HUES48 (cell line): ENCODE measurements at regions not wholly inside any gene's neighbourhood (a gene's known extent, or its start where the extent isn't known, plus 50 kb on each side); places are given as distances from the start of the nearest gene placed in this dataset.
"Not testable (repeated sequence)": the region's sequence is repeated elsewhere in the genome, so short reads cannot be mapped to it uniquely, and the experiment has no call there.

Experiments used
- H3K27ac ChIP-seq: one replicate; pipeline ENCODE4 v1.7.0; 2013; ENCODE audit warnings: low read depth, low read length, inconsistent platforms
- H3K27me3 ChIP-seq: 2 replicates; pipeline ENCODE4 v1.6.1; 2013; ENCODE audit warnings: mild to moderate bottlenecking, low read length; ENCODE audit not compliant: control insufficient read depth, insufficient read depth
- H3K36me3 ChIP-seq: 2 replicates; pipeline ENCODE4 v1.6.1; 2013; ENCODE audit warnings: low read length; ENCODE audit not compliant: control insufficient read depth, insufficient read depth
- H3K4me1 ChIP-seq: 2 replicates; pipeline ENCODE4 v1.6.1; 2013; ENCODE audit warnings: mild to moderate bottlenecking, low read length; ENCODE audit not compliant: control insufficient read depth, insufficient read depth
- H3K4me3 ChIP-seq: 2 replicates; pipeline ENCODE4 v1.5.1; 2013; ENCODE audit warnings: mild to moderate bottlenecking, low read depth, low read length
- H3K9ac ChIP-seq: 2 replicates; pipeline ENCODE4 v1.6.1; 2013; ENCODE audit warnings: mild to moderate bottlenecking, low read depth, low read length, moderate library complexity
- H3K9me3 ChIP-seq: 2 replicates; pipeline ENCODE4 v1.6.1; 2013; ENCODE audit warnings: low read length; ENCODE audit not compliant: control insufficient read depth, insufficient read depth

DNA sequence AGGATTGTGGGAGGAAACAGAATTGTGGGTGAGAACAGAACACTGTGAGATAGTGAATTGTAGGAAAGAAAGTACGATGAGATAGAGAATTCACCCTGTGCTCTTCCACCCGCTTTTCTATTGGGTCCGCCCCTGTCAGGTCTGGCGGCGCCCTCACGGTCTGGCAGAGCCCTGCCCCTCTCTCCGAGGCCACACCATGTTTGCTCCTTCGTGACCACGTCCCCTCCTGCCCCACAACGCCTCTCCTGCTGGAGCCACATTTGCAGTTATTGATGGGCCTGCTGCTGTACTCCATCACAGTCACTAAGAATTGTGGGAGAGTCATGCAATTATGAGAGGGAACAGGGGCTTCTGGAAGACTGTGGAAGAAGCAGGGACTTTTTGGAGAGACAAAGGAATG lies 473.1 kb downstream of the KLF12 start:
- no peak overlapping the region for H3K9ac ChIP-seq
- H3K27ac ChIP-seq, result no peak overlapping the region
- H3K4me3 ChIP-seq, result no peak overlapping the region
- H3K4me1 ChIP-seq, result no peaks in the 10 kb centered on the region
- no peaks in the 10 kb centered on the region for H3K9me3 ChIP-seq
- no peaks in the 10 kb centered on the region for H3K36me3 ChIP-seq
- no peaks in the 10 kb centered on the region for H3K27me3 ChIP-seq

DNA sequence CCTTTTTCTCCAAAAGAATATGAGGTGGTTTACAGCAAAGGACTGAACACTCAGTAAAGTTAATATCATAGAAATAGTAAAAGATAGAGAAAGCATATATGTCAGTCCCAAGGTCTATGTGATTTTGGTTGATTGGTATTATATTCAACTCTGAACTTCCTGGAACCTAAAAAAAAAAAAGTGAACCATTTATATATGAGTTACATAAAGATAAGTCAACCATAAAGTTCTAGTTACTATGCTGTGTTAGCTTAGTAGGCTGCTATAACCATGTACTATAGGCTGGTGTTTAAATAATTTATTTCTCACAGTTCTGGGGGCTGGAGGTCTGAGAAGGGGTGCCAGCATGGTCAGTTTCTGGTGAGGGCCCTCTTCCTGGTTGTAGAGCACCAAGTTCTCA lies 475.6 kb downstream of the KLF12 start:
- Histone ChIP-seq H3K4me1 (no peaks in the 10 kb centered on the region), H3K27ac (no peak overlapping the region), H3K36me3 (no peaks in the 10 kb centered on the region), H3K4me3 (no peak overlapping the region), H3K9me3 (no peaks in the 10 kb centered on the region), H3K27me3 (no peaks in the 10 kb centered on the region), H3K9ac (no peak overlapping the region)

- Histone ChIP-seq H3K27me3 (no peaks in the 10 kb centered on the region), H3K9me3 (no peaks in the 10 kb centered on the region), H3K4me3 (no peak overlapping the region), H3K4me1 (no peaks in the 10 kb centered on the region), H3K9ac (no peak overlapping the region), H3K27ac (no peak overlapping the region), H3K36me3 (no peaks in the 10 kb centered on the region)
These were observed 476.2 kb downstream of the KLF12 start for GRCh38 chr13:73657821-73658540.

DNA sequence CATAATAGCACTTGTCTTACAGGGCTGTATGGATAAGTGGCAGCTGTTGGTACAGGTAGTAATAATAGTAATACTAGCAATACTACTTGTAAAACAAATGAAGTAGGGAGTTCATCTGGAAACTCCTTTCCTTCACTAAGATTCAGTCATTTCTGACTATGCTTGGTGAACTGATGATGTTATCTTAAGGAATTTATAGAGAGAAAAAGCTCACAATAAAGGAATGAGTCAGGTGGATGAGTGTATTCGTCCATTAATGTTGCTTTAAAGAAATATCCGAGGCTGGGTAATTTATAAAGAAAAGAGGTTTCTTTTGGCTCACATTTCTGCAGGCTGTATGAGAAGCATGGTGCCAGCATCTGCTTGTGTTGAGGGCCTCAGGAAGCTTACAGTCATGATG lies 477.3 kb downstream of the KLF12 start:
- Histone ChIP-seq H3K9me3 (no peaks in the 10 kb centered on the region), H3K4me3 (no peak overlapping the region), H3K27me3 (no peaks in the 10 kb centered on the region), H3K27ac (no peak overlapping the region), H3K9ac (no peak overlapping the region), H3K4me1 (no peaks in the 10 kb centered on the region), H3K36me3 (no peaks in the 10 kb centered on the region)

DNA sequence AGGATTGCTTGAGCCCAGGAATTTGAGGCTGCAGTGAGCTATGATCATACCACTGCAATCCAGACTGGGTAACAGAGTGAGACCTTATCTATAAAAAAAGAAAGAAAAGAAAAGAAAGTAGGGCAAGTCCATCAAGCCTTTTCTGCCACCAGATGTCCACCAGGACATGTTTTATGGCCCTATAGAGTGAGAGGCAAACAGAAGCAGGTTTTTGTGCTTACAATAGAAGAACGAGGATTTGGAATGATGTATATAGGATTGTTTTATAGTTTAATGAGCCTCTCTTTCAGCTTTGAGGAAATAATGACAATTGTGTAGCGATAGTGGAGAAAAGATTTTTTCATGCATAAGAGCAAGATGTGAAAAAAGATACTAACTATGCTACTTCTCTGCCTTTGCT lies 480.5 kb downstream of the KLF12 start:
- no peak overlapping the region for H3K27ac ChIP-seq
- H3K4me3 ChIP-seq, result no peak overlapping the region
- H3K9ac ChIP-seq, result no peak overlapping the region
- 0 out of 2 replicates have a peak, but pooled peaks cover 3% of the 10 kb centered on the region for H3K9me3 ChIP-seq
- H3K27me3 ChIP-seq, result no peaks in the 10 kb centered on the region
- no peaks in the 10 kb centered on the region for H3K36me3 ChIP-seq
- H3K4me1 ChIP-seq, result no peaks in the 10 kb centered on the region

- Histone ChIP-seq H3K27me3 (no peaks in the 10 kb centered on the region), H3K4me1 (no peaks in the 10 kb centered on the region), H3K27ac (no peak overlapping the region), H3K36me3 (no peaks in the 10 kb centered on the region), H3K9ac (no peak overlapping the region), H3K9me3 (0 out of 2 replicates have a peak, but pooled peaks cover 11% of the 10 kb centered on the region), H3K4me3 (no peak overlapping the region)
These were observed 486.8 kb downstream of the KLF12 start for GRCh38 chr13:73647417-73647816.

DNA sequence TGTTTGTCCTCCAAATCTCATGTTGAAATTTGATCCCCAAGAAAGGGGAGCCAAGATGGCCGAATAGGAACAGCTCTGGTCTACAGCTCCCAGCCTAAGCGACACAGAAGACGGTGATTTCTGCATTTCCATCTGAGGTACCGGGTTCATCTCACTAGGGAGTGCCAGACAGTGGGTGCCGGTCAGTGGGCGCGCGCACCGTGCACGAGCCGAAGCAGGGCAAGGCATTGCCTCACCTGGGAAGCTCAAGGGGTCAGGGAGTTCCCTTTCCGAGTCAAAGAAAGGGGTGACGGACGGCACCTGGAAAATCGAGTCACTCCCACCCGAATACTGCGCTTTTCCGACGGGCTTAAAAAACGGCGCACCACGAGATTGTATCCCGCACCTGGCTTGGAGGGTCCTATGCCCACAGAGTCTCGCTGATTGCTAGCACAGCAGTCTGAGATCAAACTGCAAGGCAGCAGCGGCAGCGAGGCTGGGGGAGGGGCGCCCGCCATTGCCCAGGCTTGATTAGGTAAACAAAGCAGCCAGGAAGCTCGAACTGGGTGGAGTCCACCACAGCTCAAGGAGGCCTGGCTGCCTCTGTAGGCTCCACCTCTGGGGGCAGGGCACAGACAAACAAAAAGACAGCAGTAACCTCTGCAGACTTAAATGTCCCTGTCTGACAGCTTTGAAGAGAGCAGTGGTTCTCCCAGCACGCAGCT lies 493.6 kb downstream of the KLF12 start:
- H3K4me1 ChIP-seq, H3K27ac ChIP-seq, H3K9me3 ChIP-seq, H3K9ac ChIP-seq, H3K27me3 ChIP-seq, H3K36me3 ChIP-seq, H3K4me3 ChIP-seq: not testable (repeated sequence)

GRCh38 chr13:73635166-73635787 lies 498.9 kb downstream of the KLF12 start:
- H3K36me3 ChIP-seq, result no peaks in the 10 kb centered on the region
- H3K4me1 ChIP-seq, result peaks cover 4% of the 10 kb centered on the region; the same call in 1 of the 2 replicates
- no peaks in the 10 kb centered on the region for H3K27me3 ChIP-seq
- H3K4me3 ChIP-seq, result no peak overlapping the region
- H3K27ac ChIP-seq, result no peak overlapping the region
- peaks cover 2% of the 10 kb centered on the region; the same call in 1 of the 2 replicates for H3K9me3 ChIP-seq
- H3K9ac ChIP-seq, result no peak overlapping the region

GRCh38 chr13:73633817-73634460 lies 500.3 kb downstream of the KLF12 start:
- no peaks in the 10 kb centered on the region for H3K36me3 ChIP-seq
- H3K9me3 ChIP-seq, result no peaks in the 10 kb centered on the region
- no peak overlapping the region for H3K27ac ChIP-seq
- no peak overlapping the region for H3K9ac ChIP-seq
- peaks cover 4% of the 10 kb centered on the region; the same call in 1 of the 2 replicates for H3K4me1 ChIP-seq
- H3K27me3 ChIP-seq, result no peaks in the 10 kb centered on the region
- no peak overlapping the region for H3K4me3 ChIP-seq

GRCh38 chr13:73631411-73631810 lies 502.8 kb downstream of the KLF12 start:
- no peak overlapping the region for H3K27ac ChIP-seq
- H3K9ac ChIP-seq, result no peak overlapping the region
- no peaks in the 10 kb centered on the region for H3K36me3 ChIP-seq
- no peak overlapping the region for H3K4me3 ChIP-seq
- no peaks in the 10 kb centered on the region for H3K9me3 ChIP-seq
- H3K27me3 ChIP-seq, result no peaks in the 10 kb centered on the region
- H3K4me1 ChIP-seq, result peaks cover 4% of the 10 kb centered on the region; the same call in 1 of the 2 replicates
